ENCODE measurements at regions not wholly inside any gene's neighbourhood (a gene's known extent, or its start where the extent isn't known, plus 50 kb on each side); places are given as distances from the start of the nearest gene placed in this dataset.

- TF ChIP-seq CTCF (IDR thresholded peaks at IDR 0.05) (no peak), POLR2A (IDR thresholded peaks at IDR 0.05; ENCODE audit: low read depth) (no peak), POLR2AphosphoS5 (IDR thresholded peaks at IDR 0.05) (no peak), EP300 (IDR thresholded peaks at IDR 0.05) (no peak)
Measured at GRCh38 chr3:148534089-148534988, 163.4 kb upstream of the AGTR1 start.
